A673 (cell line): ENCODE measurements at regions not wholly inside any gene's neighbourhood (a gene's known extent, or its start where the extent isn't known, plus 50 kb on each side); places are given as distances from the start of the nearest gene placed in this dataset.

Source experiments
- BruUV-seq: library from RNA; stranded (reverse); fragments of 400-500 nt; replicated peaks from 2 replicates; lab custom pipeline; 2021; lab: Mats Ljungman, UMichigan
- CTCF ChIA-PET: fragments of 300-600 bp; sonication (Branson Sonifier 250); formaldehyde crosslinking; loops from one replicate; lab custom pipeline; 2022; ENCODE audit warnings: antibody characterized with exemption; lab: Charles Lee
- POLR2A ChIA-PET: fragments of 300-600 bp; sonication (Branson Sonifier 250); formaldehyde crosslinking; loops from one replicate; lab custom pipeline; 2022; ENCODE audit warnings: antibody characterized with exemption; ENCODE audit not compliant: low non-redundant PET; lab: Charles Lee
- DNase-seq: peaks from one replicate; pipeline ENCODE4 v3.0.0-alpha.2; 2015; ENCODE audit warnings: low spot score
- H3K27ac ChIP-seq: fragments of 200-600 bp; sonication (generic); 2 replicates; pipeline ENCODE4 v1.5.1; 2016; ENCODE audit warnings: mixed run types, low read depth, mild to moderate bottlenecking, mixed read lengths, antibody characterized with exemption, low read length; ENCODE audit not compliant: poor library complexity, severe bottlenecking
- H3K27me3 ChIP-seq: fragments of 200-600 bp; sonication (generic); replicated peaks from 2 replicates; pipeline ENCODE4 v1.6.1; 2017; ENCODE audit warnings: mixed run types, low read depth, mild to moderate bottlenecking, mixed read lengths, antibody characterized with exemption, low read length; ENCODE audit not compliant: insufficient read depth, poor library complexity
- H3K36me3 ChIP-seq: fragments of 200-600 bp; sonication (generic); 2 replicates; pipeline ENCODE4 v1.6.1; 2016; ENCODE audit warnings: mixed run types, mild to moderate bottlenecking, mixed read lengths, antibody characterized with exemption, low read length; ENCODE audit not compliant: insufficient read depth, poor library complexity, severe bottlenecking
- H3K4me1 ChIP-seq: fragments of 200-600 bp; sonication (generic); 2 replicates; pipeline ENCODE4 v1.6.1; 2017; ENCODE audit warnings: mixed run types, mild to moderate bottlenecking, mixed read lengths, antibody characterized with exemption, low read length; ENCODE audit not compliant: insufficient read depth, poor library complexity, severe bottlenecking
- H3K4me3 ChIP-seq: fragments of 200-600 bp; sonication (generic); 2 replicates; pipeline ENCODE4 v1.5.1; 2016; ENCODE audit warnings: low read depth, mixed run types, mild to moderate bottlenecking, mixed read lengths, low read length; ENCODE audit not compliant: poor library complexity, severe bottlenecking
- H3K9me3 ChIP-seq: fragments of 200-600 bp; sonication (generic); 2 replicates; pipeline ENCODE4 v1.6.1; 2016; ENCODE audit warnings: mixed run types, low read depth, mild to moderate bottlenecking, mixed read lengths, antibody characterized with exemption, low read length; ENCODE audit not compliant: poor library complexity, severe bottlenecking
- EZH2 ChIP-seq: fragments of 200-600 bp; sonication (generic); IDR thresholded peaks from 2 replicates; pipeline ENCODE4 v1.6.1; 2017; ENCODE audit warnings: borderline replicate concordance, low read depth, mild to moderate bottlenecking, mixed read lengths, antibody characterized with exemption, low read length; ENCODE audit not compliant: poor library complexity, severe bottlenecking
- intact Hi-C: fragments of 100-400 bp; cut with micrococcal nuclease; formaldehyde crosslinking; loops from one replicate; pipeline ENCODE4 v1.10.0; 2022; ENCODE audit not compliant: unreplicated experiment
- TF ChIP-seq, protein P1 (sequence below): fragments of 300-800, 200-600 bp; sonication (generic); conservative IDR thresholded peaks from 2 replicates; pipeline ENCODE4 v1.5.1; 2017; ENCODE audit warnings: low read depth, mild to moderate bottlenecking, antibody characterized with exemption, low read length, moderate library complexity, mixed read lengths

DNA sequence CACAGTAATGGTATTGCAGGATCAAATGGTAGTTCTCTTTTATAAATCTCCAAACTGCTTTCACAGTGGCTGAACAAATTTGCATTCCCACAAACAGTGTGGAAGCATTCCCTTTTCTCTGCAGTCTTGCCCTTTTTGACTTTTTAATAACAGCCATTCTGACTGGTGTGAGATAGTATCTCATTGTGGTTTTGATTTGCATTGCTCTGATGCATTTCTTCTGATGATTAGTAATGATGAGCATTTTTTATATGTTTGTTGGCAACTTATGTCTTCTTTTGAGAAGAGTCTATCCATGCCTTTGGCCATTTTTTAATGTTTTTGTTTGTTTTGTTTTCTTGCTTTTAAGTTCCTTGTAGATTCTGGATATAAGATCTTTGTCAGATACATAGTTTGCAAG, 316.1 kb upstream of the TMCO5A start:
- no peaks in the 10 kb centered on the region for H3K9me3 ChIP-seq
- H3K4me1 ChIP-seq, result no peaks in the 10 kb centered on the region
- H3K36me3 ChIP-seq, result no peaks in the 10 kb centered on the region
- no peak overlapping the region for H3K4me3 ChIP-seq
- intact Hi-C loops, result no loop called here
- no peak overlapping the region for H3K27ac ChIP-seq
- DNase-seq, result no peak
- no TSS peak for BruUV-seq
- ChIA-PET CTCF (no interaction called here), POLR2A (no interaction called here)
- H3K27me3 ChIP-seq, result no peaks in the 10 kb centered on the region
- TF ChIP-seq EZH2, result no peak
- TF ChIP-seq, protein P1, sequence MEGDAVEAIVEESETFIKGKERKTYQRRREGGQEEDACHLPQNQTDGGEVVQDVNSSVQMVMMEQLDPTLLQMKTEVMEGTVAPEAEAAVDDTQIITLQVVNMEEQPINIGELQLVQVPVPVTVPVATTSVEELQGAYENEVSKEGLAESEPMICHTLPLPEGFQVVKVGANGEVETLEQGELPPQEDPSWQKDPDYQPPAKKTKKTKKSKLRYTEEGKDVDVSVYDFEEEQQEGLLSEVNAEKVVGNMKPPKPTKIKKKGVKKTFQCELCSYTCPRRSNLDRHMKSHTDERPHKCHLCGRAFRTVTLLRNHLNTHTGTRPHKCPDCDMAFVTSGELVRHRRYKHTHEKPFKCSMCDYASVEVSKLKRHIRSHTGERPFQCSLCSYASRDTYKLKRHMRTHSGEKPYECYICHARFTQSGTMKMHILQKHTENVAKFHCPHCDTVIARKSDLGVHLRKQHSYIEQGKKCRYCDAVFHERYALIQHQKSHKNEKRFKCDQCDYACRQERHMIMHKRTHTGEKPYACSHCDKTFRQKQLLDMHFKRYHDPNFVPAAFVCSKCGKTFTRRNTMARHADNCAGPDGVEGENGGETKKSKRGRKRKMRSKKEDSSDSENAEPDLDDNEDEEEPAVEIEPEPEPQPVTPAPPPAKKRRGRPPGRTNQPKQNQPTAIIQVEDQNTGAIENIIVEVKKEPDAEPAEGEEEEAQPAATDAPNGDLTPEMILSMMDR, result no peak

DNA sequence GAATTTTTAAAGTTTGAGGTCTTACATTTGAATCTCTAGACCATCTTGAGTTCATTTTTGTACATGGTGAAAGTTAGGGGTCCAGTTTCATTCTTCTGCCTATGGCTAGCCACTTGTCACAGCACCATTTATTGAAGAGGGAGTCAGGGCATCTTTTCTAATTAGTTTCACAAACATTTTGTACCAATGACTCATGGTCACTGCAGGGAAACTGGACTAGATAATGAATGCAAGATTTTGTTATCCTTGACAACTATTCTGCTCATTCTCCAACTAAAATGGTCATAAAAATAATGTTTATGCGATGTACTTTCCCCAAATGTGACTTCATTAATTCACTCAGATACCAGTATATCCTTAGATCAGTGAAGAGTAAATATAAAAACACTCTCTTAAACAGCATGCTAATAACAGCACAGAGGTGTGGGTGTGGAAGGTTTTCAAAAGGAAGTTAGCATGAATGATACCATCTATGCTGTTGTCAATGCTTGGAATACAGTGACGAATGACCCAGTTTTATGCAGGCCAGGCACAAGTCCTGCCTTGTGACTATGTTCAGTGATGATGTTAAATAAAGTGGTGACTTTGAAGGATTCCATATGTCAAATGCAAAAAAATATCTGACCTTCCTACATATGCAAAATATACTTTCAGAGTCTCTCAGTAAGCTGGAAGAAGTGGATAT, 314.9 kb upstream of the TMCO5A start:
- ChIA-PET CTCF (no interaction called here), POLR2A (no interaction called here)
- H3K9me3 ChIP-seq, result no peaks in the 10 kb centered on the region
- H3K27ac ChIP-seq, result no peak overlapping the region
- DNase-seq, result no peak
- no peaks in the 10 kb centered on the region for H3K4me1 ChIP-seq
- intact Hi-C loops, result no loop called here
- no peaks in the 10 kb centered on the region for H3K27me3 ChIP-seq
- BruUV-seq, result no TSS peak
- no peak overlapping the region for H3K4me3 ChIP-seq
- TF ChIP-seq EZH2, result no peak
- TF ChIP-seq, protein P1, result no peak
- H3K36me3 ChIP-seq, result no peaks in the 10 kb centered on the region

DNA sequence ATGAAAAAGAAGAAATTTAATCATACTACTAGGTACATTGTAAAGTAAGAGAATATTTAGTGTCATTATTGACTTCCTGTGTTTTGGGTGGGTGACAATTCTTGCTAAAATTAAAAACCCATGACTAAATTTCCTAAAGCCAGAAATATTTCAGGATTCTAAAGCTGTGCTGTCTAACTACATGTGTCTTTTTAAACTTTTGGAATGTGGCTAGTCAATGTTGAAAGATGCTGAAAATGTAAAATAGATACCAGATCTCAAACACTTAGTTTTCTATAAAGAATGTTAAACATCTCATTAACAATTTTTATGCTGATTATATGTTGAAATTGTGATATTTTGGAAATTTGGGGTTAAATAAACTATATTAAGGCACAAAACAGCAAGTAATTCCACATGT, 308.9 kb upstream of the TMCO5A start:
- Histone ChIP-seq H3K27ac (no peak overlapping the region), H3K4me1 (peaks cover 3% of the 10 kb centered on the region), H3K4me3 (no peak overlapping the region), H3K9me3 (no peaks in the 10 kb centered on the region), H3K27me3 (no peaks in the 10 kb centered on the region), H3K36me3 (no peaks in the 10 kb centered on the region)
- ChIA-PET POLR2A (no interaction called here), CTCF (no interaction called here)
- DNase-seq, result no peak
- intact Hi-C loops, result no loop called here
- BruUV-seq, result no TSS peak
- TF ChIP-seq EZH2, result no peak
- TF ChIP-seq, protein P1, result no peak
